A673 (cell line): ENCODE measurements at regions not wholly inside any gene's neighbourhood (a gene's known extent, or its start where the extent isn't known, plus 50 kb on each side); places are given as distances from the start of the nearest gene placed in this dataset.

Experiments
- BruUV-seq: library from RNA; stranded (reverse); fragments of 400-500 nt; replicated peaks from 2 replicates; lab custom pipeline; 2021; lab: Mats Ljungman, UMichigan
- CTCF ChIA-PET: fragments of 300-600 bp; sonication (Branson Sonifier 250); formaldehyde crosslinking; loops from one replicate; lab custom pipeline; 2022; ENCODE audit warnings: antibody characterized with exemption; lab: Charles Lee
- POLR2A ChIA-PET: fragments of 300-600 bp; sonication (Branson Sonifier 250); formaldehyde crosslinking; loops from one replicate; lab custom pipeline; 2022; ENCODE audit warnings: antibody characterized with exemption; ENCODE audit not compliant: low non-redundant PET; lab: Charles Lee
- DNase-seq: peaks from one replicate; pipeline ENCODE4 v3.0.0-alpha.2; 2015; ENCODE audit warnings: low spot score
- H3K27ac ChIP-seq: fragments of 200-600 bp; sonication (generic); 2 replicates; pipeline ENCODE4 v1.5.1; 2016; ENCODE audit warnings: mixed run types, low read depth, mild to moderate bottlenecking, mixed read lengths, antibody characterized with exemption, low read length; ENCODE audit not compliant: poor library complexity, severe bottlenecking
- H3K27me3 ChIP-seq: fragments of 200-600 bp; sonication (generic); replicated peaks from 2 replicates; pipeline ENCODE4 v1.6.1; 2017; ENCODE audit warnings: mixed run types, low read depth, mild to moderate bottlenecking, mixed read lengths, antibody characterized with exemption, low read length; ENCODE audit not compliant: insufficient read depth, poor library complexity
- H3K36me3 ChIP-seq: fragments of 200-600 bp; sonication (generic); 2 replicates; pipeline ENCODE4 v1.6.1; 2016; ENCODE audit warnings: mixed run types, mild to moderate bottlenecking, mixed read lengths, antibody characterized with exemption, low read length; ENCODE audit not compliant: insufficient read depth, poor library complexity, severe bottlenecking
- H3K4me1 ChIP-seq: fragments of 200-600 bp; sonication (generic); 2 replicates; pipeline ENCODE4 v1.6.1; 2017; ENCODE audit warnings: mixed run types, mild to moderate bottlenecking, mixed read lengths, antibody characterized with exemption, low read length; ENCODE audit not compliant: insufficient read depth, poor library complexity, severe bottlenecking
- H3K4me3 ChIP-seq: fragments of 200-600 bp; sonication (generic); 2 replicates; pipeline ENCODE4 v1.5.1; 2016; ENCODE audit warnings: low read depth, mixed run types, mild to moderate bottlenecking, mixed read lengths, low read length; ENCODE audit not compliant: poor library complexity, severe bottlenecking
- H3K9me3 ChIP-seq: fragments of 200-600 bp; sonication (generic); 2 replicates; pipeline ENCODE4 v1.6.1; 2016; ENCODE audit warnings: mixed run types, low read depth, mild to moderate bottlenecking, mixed read lengths, antibody characterized with exemption, low read length; ENCODE audit not compliant: poor library complexity, severe bottlenecking
- EZH2 ChIP-seq: fragments of 200-600 bp; sonication (generic); IDR thresholded peaks from 2 replicates; pipeline ENCODE4 v1.6.1; 2017; ENCODE audit warnings: borderline replicate concordance, low read depth, mild to moderate bottlenecking, mixed read lengths, antibody characterized with exemption, low read length; ENCODE audit not compliant: poor library complexity, severe bottlenecking
- intact Hi-C: fragments of 100-400 bp; cut with micrococcal nuclease; formaldehyde crosslinking; loops from one replicate; pipeline ENCODE4 v1.10.0; 2022; ENCODE audit not compliant: unreplicated experiment
- TF ChIP-seq, protein P1 (sequence below): fragments of 300-800, 200-600 bp; sonication (generic); conservative IDR thresholded peaks from 2 replicates; pipeline ENCODE4 v1.5.1; 2017; ENCODE audit warnings: low read depth, mild to moderate bottlenecking, antibody characterized with exemption, low read length, moderate library complexity, mixed read lengths

DNA sequence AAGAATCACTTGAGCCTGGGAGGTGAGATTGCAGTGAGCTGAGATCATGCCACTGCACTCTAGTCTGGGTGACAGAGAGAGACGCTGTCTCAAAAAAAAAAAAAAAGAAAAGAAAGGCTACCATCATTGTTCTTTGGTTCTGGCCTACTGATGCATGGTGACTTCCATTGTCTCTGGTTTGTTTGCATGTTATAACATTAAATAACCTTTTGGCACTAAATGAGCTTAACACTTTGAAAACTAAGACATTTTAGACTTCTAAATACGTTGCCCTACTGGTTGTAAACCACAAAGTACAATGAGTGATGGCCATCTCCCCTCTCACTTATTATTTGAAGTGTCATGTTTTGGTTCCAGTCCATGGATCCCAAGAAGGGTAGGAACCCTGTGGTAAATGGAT is 152.9 kb upstream of the CPM start:
- Histone ChIP-seq H3K27ac (no peak overlapping the region), H3K9me3 (no peaks in the 10 kb centered on the region), H3K36me3 (no peaks in the 10 kb centered on the region), H3K4me1 (no peaks in the 10 kb centered on the region), H3K4me3 (no peak overlapping the region), H3K27me3 (no peaks in the 10 kb centered on the region)
- no TSS peak for BruUV-seq
- TF ChIP-seq, protein P1, sequence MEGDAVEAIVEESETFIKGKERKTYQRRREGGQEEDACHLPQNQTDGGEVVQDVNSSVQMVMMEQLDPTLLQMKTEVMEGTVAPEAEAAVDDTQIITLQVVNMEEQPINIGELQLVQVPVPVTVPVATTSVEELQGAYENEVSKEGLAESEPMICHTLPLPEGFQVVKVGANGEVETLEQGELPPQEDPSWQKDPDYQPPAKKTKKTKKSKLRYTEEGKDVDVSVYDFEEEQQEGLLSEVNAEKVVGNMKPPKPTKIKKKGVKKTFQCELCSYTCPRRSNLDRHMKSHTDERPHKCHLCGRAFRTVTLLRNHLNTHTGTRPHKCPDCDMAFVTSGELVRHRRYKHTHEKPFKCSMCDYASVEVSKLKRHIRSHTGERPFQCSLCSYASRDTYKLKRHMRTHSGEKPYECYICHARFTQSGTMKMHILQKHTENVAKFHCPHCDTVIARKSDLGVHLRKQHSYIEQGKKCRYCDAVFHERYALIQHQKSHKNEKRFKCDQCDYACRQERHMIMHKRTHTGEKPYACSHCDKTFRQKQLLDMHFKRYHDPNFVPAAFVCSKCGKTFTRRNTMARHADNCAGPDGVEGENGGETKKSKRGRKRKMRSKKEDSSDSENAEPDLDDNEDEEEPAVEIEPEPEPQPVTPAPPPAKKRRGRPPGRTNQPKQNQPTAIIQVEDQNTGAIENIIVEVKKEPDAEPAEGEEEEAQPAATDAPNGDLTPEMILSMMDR: no peak
- no peak for TF ChIP-seq EZH2
- POLR2A ChIA-PET: no interaction called here
- no peak for DNase-seq
- CTCF ChIA-PET: no interaction called here
- intact Hi-C loops: no loop called here

DNA sequence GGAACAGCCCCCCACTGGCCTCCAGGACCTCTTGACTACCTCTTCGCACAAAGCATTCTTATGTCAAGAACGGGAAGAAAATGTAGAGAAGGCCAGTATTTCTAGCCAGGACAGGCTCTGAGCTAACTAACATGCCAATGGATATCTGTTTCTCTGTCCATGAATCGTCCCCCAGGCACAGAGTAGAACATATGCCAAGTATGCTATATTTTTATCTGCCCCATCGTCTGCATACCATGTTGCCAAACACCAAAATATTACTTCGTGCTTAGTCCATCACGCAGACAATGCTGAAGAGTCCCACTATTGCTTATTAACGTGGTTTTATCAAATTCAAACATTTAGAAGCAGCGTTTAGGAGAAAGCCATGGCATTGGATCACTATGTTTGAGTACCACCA is 151.4 kb upstream of the CPSF6 start:
- H3K27me3 ChIP-seq: no peaks in the 10 kb centered on the region
- H3K27ac ChIP-seq: no peak overlapping the region
- no TSS peak for BruUV-seq
- CTCF ChIA-PET: no interaction called here
- no peaks in the 10 kb centered on the region for H3K36me3 ChIP-seq
- no peak for DNase-seq
- H3K9me3 ChIP-seq: no peaks in the 10 kb centered on the region
- no peak for TF ChIP-seq EZH2
- intact Hi-C loops: no loop called here
- no peak overlapping the region for H3K4me3 ChIP-seq
- POLR2A ChIA-PET: interaction anchor here (0.5 kb wide), 1 partner anchor 477 kb away, joined by 4 read pairs; the partner anchor contains the start of gene RAP1B
- no peaks in the 10 kb centered on the region for H3K4me1 ChIP-seq

DNA sequence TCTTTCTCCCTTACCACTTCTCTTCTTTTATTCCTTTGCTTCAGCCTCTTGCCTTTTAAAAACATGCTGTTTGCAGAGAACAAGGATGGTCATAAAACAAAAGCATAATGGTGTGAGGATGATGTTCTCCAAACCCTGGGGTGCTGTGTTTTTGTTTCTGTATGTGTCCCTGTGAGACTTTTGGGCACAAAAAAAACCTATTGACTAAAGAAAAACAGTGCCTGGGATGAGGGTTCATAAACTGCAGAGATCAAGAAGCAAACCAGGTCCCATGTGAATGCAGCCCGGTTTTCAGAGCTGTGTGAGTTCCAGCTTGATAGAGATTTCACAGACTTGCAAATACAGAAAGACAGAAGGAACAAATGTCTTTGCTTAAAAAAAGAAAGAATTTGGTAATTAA is 148.6 kb upstream of the CPSF6 start:
- Histone ChIP-seq H3K9me3 (no peaks in the 10 kb centered on the region), H3K4me1 (no peaks in the 10 kb centered on the region), H3K4me3 (no peak overlapping the region), H3K27me3 (no peaks in the 10 kb centered on the region), H3K27ac (no peak overlapping the region), H3K36me3 (no peaks in the 10 kb centered on the region)
- BruUV-seq: no TSS peak
- POLR2A ChIA-PET: no interaction called here
- CTCF ChIA-PET: no interaction called here
- intact Hi-C loops: no loop called here
- TF ChIP-seq EZH2: no peak
- TF ChIP-seq, protein P1: no peak
- DNase-seq: no peak

DNA sequence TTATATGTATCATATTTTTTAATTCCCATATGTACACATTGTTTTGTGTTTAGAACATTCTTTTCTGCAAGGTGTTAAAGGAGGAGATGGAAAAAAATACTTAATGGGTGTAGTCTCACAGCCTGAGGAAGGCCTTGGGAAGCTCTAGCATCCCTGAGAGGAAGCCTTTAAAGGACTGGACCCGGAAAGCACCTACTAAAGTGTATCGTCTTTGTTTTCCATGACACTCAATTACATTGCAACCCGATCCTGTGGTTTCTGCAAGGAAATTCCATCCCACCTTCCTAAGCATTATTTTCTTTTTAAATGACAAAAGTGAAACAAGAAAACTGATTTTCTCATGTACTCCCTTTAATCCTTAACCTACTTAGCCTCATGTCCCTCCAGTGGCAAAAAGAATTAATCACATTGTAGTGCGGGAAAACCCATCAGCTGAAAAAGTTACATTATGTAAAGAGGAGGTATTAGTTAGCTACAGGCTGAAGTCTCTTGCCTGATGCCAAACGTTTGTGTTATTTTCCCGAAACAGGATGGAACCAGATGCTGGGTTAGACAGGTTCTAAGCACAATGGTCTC is 147.8 kb upstream of the CPSF6 start:
- intact Hi-C loops: no loop called here
- Histone ChIP-seq H3K4me3 (no peak overlapping the region), H3K4me1 (no peaks in the 10 kb centered on the region), H3K36me3 (no peaks in the 10 kb centered on the region), H3K27me3 (no peaks in the 10 kb centered on the region), H3K9me3 (no peaks in the 10 kb centered on the region), H3K27ac (no peak overlapping the region)
- DNase-seq: no peak
- POLR2A ChIA-PET: no interaction called here
- CTCF ChIA-PET: no interaction called here
- BruUV-seq: no TSS peak
- TF ChIP-seq, protein P1: no peak
- no peak for TF ChIP-seq EZH2
